PC-9 (cell line): ENCODE measurements at regions not wholly inside any gene's neighbourhood (a gene's known extent, or its start where the extent isn't known, plus 50 kb on each side); places are given as distances from the start of the nearest gene placed in this dataset.

Experiments used
- BruUV-seq: library from RNA; stranded (reverse); fragments of 400-500 nt; replicated peaks from 2 replicates; lab custom pipeline; 2021; lab: Mats Ljungman, UMichigan
- CTCF ChIA-PET: fragments of 300-600 bp; sonication (Branson Sonifier 250); formaldehyde crosslinking; loops from one replicate; lab custom pipeline; 2022; ENCODE audit warnings: antibody characterized with exemption; lab: Charles Lee
- POLR2A ChIA-PET: fragments of 300-600 bp; sonication (Branson Sonifier 250); formaldehyde crosslinking; loops from one replicate; lab custom pipeline; 2022; ENCODE audit warnings: antibody characterized with exemption; ENCODE audit not compliant: unreplicated experiment; lab: Charles Lee
- DNase-seq, 2 experiments: peaks; one replicate each; pipeline versions ENCODE4 v3.0.0 to v3.0.0-alpha.2; 2015 to 2022; ENCODE audit warnings: mixed read lengths in 1 of 2
- H2AFZ ChIP-seq: fragments of 200-600 bp; sonication (generic); 2 replicates; pipeline ENCODE4 v1.8.1; 2017; ENCODE audit warnings: antibody characterized with exemption
- H3F3A ChIP-seq: fragments of 200-600 bp; sonication (generic); 2 replicates; pipeline ENCODE4 v1.8.1; 2017; ENCODE audit warnings: antibody characterized with exemption, mild to moderate bottlenecking, low read depth; ENCODE audit not compliant: insufficient read depth
- H3K27ac ChIP-seq: fragments of 200-600 bp; sonication (generic); 2 replicates; pipeline ENCODE4 v1.6.1; 2016; ENCODE audit warnings: mixed run types
- H3K27me3 ChIP-seq: fragments of 200-600 bp; sonication (generic); 2 replicates; pipeline ENCODE4 v1.6.1; 2016; ENCODE audit warnings: low read depth, mixed run types; ENCODE audit not compliant: insufficient read depth
- H3K36me3 ChIP-seq: fragments of 200-600 bp; sonication (generic); 2 replicates; pipeline ENCODE4 v1.6.1; 2016; ENCODE audit warnings: low read depth, mixed run types
- H3K4me1 ChIP-seq: fragments of 200-600 bp; sonication (generic); replicated peaks from 2 replicates; pipeline ENCODE4 v1.6.1; 2016; ENCODE audit warnings: mixed run types; ENCODE audit not compliant: insufficient read depth
- H3K4me2 ChIP-seq: fragments of 200-600 bp; sonication (generic); 2 replicates; pipeline ENCODE4 v1.6.1; 2017; ENCODE audit warnings: mixed run types
- H3K4me3 ChIP-seq: fragments of 200-600 bp; sonication (generic); 2 replicates; pipeline ENCODE4 v1.6.1; 2016; ENCODE audit warnings: mixed run types
- H3K79me2 ChIP-seq: fragments of 200-600 bp; sonication (generic); 2 replicates; pipeline ENCODE4 v1.6.1; 2017; ENCODE audit warnings: low read depth, mixed run types
- H3K9me2 ChIP-seq: fragments of 200-600 bp; sonication (generic); 2 replicates; pipeline ENCODE4 v1.8.1; 2017; ENCODE audit warnings: mild to moderate bottlenecking; ENCODE audit not compliant: insufficient read depth
- H3K9me3 ChIP-seq: fragments of 200-600 bp; sonication (generic); 2 replicates; pipeline ENCODE4 v1.8.1; 2016; ENCODE audit warnings: low read depth; ENCODE audit not compliant: insufficient read depth
- H4K20me1 ChIP-seq: fragments of 200-600 bp; sonication (generic); 2 replicates; pipeline ENCODE4 v1.8.1; 2017; ENCODE audit not compliant: insufficient read depth
- CTCF ChIP-seq: fragments of 200-600 bp; sonication (generic); conservative IDR thresholded peaks from 2 replicates; pipeline ENCODE4 v1.6.1; 2017; ENCODE audit warnings: mixed run types, antibody characterized with exemption, mild to moderate bottlenecking, moderate library complexity
- EZH2 ChIP-seq: fragments of 200-600 bp; sonication (generic); IDR thresholded peaks from 2 replicates; pipeline ENCODE4 v1.8.0; 2017; ENCODE audit warnings: antibody characterized with exemption, low read depth
- intact Hi-C: fragments of 100-400 bp; cut with micrococcal nuclease; formaldehyde crosslinking; loops from one replicate; pipeline ENCODE4 v1.10.0; 2022; ENCODE audit not compliant: unreplicated experiment

GRCh38 chr17:33623841-33624240 lies 330.7 kb upstream of the ASIC2 start:
- H3F3A ChIP-seq: no peaks in the 10 kb centered on the region
- H3K9me2 ChIP-seq: no peaks in the 10 kb centered on the region
- TF ChIP-seq CTCF: no peak
- no peak for TF ChIP-seq EZH2
- H3K4me3 ChIP-seq: no peak overlapping the region
- no peaks in the 10 kb centered on the region for H3K4me1 ChIP-seq
- no peaks in the 10 kb centered on the region for H3K9me3 ChIP-seq
- no peaks in the 10 kb centered on the region for H3K79me2 ChIP-seq
- ChIA-PET CTCF (no interaction called here), POLR2A (no interaction called here)
- no peaks in the 10 kb centered on the region for H4K20me1 ChIP-seq
- H3K36me3 ChIP-seq: no peaks in the 10 kb centered on the region
- intact Hi-C loops: no loop called here
- DNase-seq: no peak
- no peak overlapping the region for H2AFZ ChIP-seq
- H3K4me2 ChIP-seq: no peak overlapping the region
- H3K27ac ChIP-seq: no peak overlapping the region
- BruUV-seq: no TSS peak
- H3K27me3 ChIP-seq: peaks cover 37% of the 10 kb centered on the region

- H3K9me3 ChIP-seq: no peaks in the 10 kb centered on the region
- no peaks in the 10 kb centered on the region for H3K9me2 ChIP-seq
- H3K79me2 ChIP-seq: no peaks in the 10 kb centered on the region
- H3K4me1 ChIP-seq: no peaks in the 10 kb centered on the region
- CTCF ChIA-PET: no interaction called here
- H3F3A ChIP-seq: no peaks in the 10 kb centered on the region
- no peak overlapping the region for H2AFZ ChIP-seq
- H3K27ac ChIP-seq: no peak overlapping the region
- TF ChIP-seq EZH2 (no peak), CTCF (no peak)
- BruUV-seq: no TSS peak
- POLR2A ChIA-PET: no interaction called here
- H3K36me3 ChIP-seq: no peaks in the 10 kb centered on the region
- no peak overlapping the region for H3K4me2 ChIP-seq
- intact Hi-C loops: no loop called here
- DNase-seq: no peak
- no peaks in the 10 kb centered on the region for H4K20me1 ChIP-seq
- H3K4me3 ChIP-seq: no peak overlapping the region
- H3K27me3 ChIP-seq: peaks cover 9% of the 10 kb centered on the region
Measured at GRCh38 chr17:33628500-33629346, 335.6 kb upstream of the ASIC2 start.

- Histone ChIP-seq H4K20me1 (no peaks in the 10 kb centered on the region), H3F3A (no peaks in the 10 kb centered on the region), H3K36me3 (no peaks in the 10 kb centered on the region), H3K9me2 (no peaks in the 10 kb centered on the region), H3K4me2 (no peak overlapping the region), H3K9me3 (no peaks in the 10 kb centered on the region), H2AFZ (no peak overlapping the region), H3K27ac (no peak overlapping the region), H3K79me2 (no peaks in the 10 kb centered on the region), H3K27me3 (peaks cover 16% of the 10 kb centered on the region), H3K4me3 (no peak overlapping the region), H3K4me1 (no peaks in the 10 kb centered on the region)
- BruUV-seq: no TSS peak
- no peak for DNase-seq
- ChIA-PET CTCF (no interaction called here), POLR2A (no interaction called here)
- TF ChIP-seq EZH2 (no peak), CTCF (no peak)
- intact Hi-C loops: no loop called here
Measured at GRCh38 chr17:33633446-33633845, 340.4 kb upstream of the ASIC2 start.
